ENCODE measurements at regions not wholly inside any gene's neighbourhood (a gene's known extent, or its start where the extent isn't known, plus 50 kb on each side); places are given as distances from the start of the nearest gene placed in this dataset.
"Not testable (repeated sequence)": the region's sequence is repeated elsewhere in the genome, so short reads cannot be mapped to it uniquely, and the experiment has no call there.

- DNase-seq (ENCODE audit: low read depth in 2 of 2), result no peak
Observed at GRCh38 chr5:90133941-90134340, 275.6 kb downstream of the CETN3 start.

GRCh38 chr5:90131383-90132133, 278.0 kb downstream of the CETN3 start:
- no peak for DNase-seq (ENCODE audit: low read depth in 2 of 2)

GRCh38 chr5:90128551-90128950, 281.0 kb downstream of the CETN3 start:
- no peak for DNase-seq (ENCODE audit: low read depth in 2 of 2)

- no peak for DNase-seq (ENCODE audit: low read depth in 2 of 2)
Observed at GRCh38 chr5:90119531-90119971, 290.0 kb downstream of the CETN3 start.

- no peak for DNase-seq (ENCODE audit: low read depth in 2 of 2)
Observed at GRCh38 chr5:90117005-90117404, 292.6 kb downstream of the CETN3 start.

GRCh38 chr5:90113108-90113507, 296.4 kb downstream of the CETN3 start:
- no peak for DNase-seq (ENCODE audit: low read depth in 2 of 2)

- no peak for DNase-seq (ENCODE audit: low read depth in 2 of 2)
Observed at GRCh38 chr5:90112033-90112692, 297.4 kb downstream of the CETN3 start.

- no peak for DNase-seq (ENCODE audit: low read depth in 2 of 2)
Observed at GRCh38 chr5:90111364-90112032, 298.1 kb downstream of the CETN3 start.

- DNase-seq (ENCODE audit: low read depth in 2 of 2), result no peak
Observed at GRCh38 chr5:90109285-90109684, 300.3 kb downstream of the CETN3 start.

- DNase-seq (ENCODE audit: low read depth in 2 of 2), result no peak
Observed at GRCh38 chr5:90099099-90099498, 310.5 kb downstream of the CETN3 start.

- DNase-seq (ENCODE audit: low read depth in 2 of 2), result no peak
Observed at GRCh38 chr5:90097082-90097477, 312.5 kb downstream of the CETN3 start.

- DNase-seq (ENCODE audit: low read depth in 2 of 2), result no peak
Observed at GRCh38 chr5:90096415-90097081, 313.0 kb downstream of the CETN3 start.

GRCh38 chr5:90095292-90096060, 314.1 kb downstream of the CETN3 start:
- DNase-seq (ENCODE audit: low read depth in 2 of 2), result no peak

GRCh38 chr5:90093751-90094485, 315.6 kb downstream of the CETN3 start:
- DNase-seq (ENCODE audit: low read depth in 2 of 2), result no peak

GRCh38 chr5:90092734-90093133, 316.8 kb downstream of the CETN3 start:
- DNase-seq (ENCODE audit: low read depth in 2 of 2), result no peak

- DNase-seq (ENCODE audit: low read depth in 2 of 2), result no peak
Observed at GRCh38 chr5:90084342-90084741, 325.2 kb downstream of the CETN3 start.

GRCh38 chr5:90073026-90073570, 336.5 kb downstream of the CETN3 start:
- not testable (repeated sequence) for DNase-seq (ENCODE audit: low read depth in 2 of 2)

- DNase-seq (ENCODE audit: low read depth in 2 of 2), result no peak
Observed at GRCh38 chr5:90071656-90072055, 337.9 kb downstream of the CETN3 start.

- DNase-seq (ENCODE audit: low read depth in 2 of 2), result no peak
Observed at GRCh38 chr5:90071066-90071465, 338.5 kb downstream of the CETN3 start.

GRCh38 chr5:90066920-90067319, 342.6 kb downstream of the CETN3 start:
- no peak for DNase-seq (ENCODE audit: low read depth in 2 of 2)

Measured in activated CD8-positive, alpha-beta memory T cell treated with anti-CD3 and anti-CD28 coated beads for 4 hours (primary cell).